Osteoblast (primary cell): ENCODE measurements at regions not wholly inside any gene's neighbourhood (a gene's known extent, or its start where the extent isn't known, plus 50 kb on each side); places are given as distances from the start of the nearest gene placed in this dataset.
"Not testable (repeated sequence)": the region's sequence is repeated elsewhere in the genome, so short reads cannot be mapped to it uniquely, and the experiment has no call there.

Source experiments
- DNase-seq: peaks from one replicate; pipeline ENCODE4 v3.0.0; 2011; ENCODE audit warnings: low spot score, mixed read lengths; ENCODE audit not compliant: insufficient read length; ENCODE audit errors: missing footprints
- H2AFZ ChIP-seq: 2 replicates; pipeline ENCODE4 v1.6.0; 2011; ENCODE audit warnings: mild to moderate bottlenecking, low read length
- H3K27ac ChIP-seq: 2 replicates; pipeline ENCODE4 v1.5.1; 2011; ENCODE audit warnings: mild to moderate bottlenecking, low read depth, low read length, moderate library complexity
- H3K27me3 ChIP-seq: 2 replicates; pipeline ENCODE4 v1.6.0; 2012; ENCODE audit warnings: mild to moderate bottlenecking, control low read depth, inconsistent platforms, low read length, moderate library complexity; ENCODE audit not compliant: insufficient read depth
- H3K36me3 ChIP-seq: 2 replicates; pipeline ENCODE4 v1.5.1; 2011; ENCODE audit warnings: mild to moderate bottlenecking, low read length, control low read depth, moderate library complexity; ENCODE audit not compliant: insufficient read depth
- H3K4me1 ChIP-seq: 2 replicates; pipeline ENCODE4 v1.5.1; 2011; ENCODE audit warnings: mild to moderate bottlenecking, low read length, control low read depth, moderate library complexity; ENCODE audit not compliant: insufficient read depth
- H3K4me2 ChIP-seq: 2 replicates; pipeline ENCODE4 v1.6.0; 2011; ENCODE audit warnings: mild to moderate bottlenecking, low read length; ENCODE audit not compliant: insufficient read depth
- H3K4me3 ChIP-seq: fragments of 200-600 bp; sonication (generic); 3 replicates; pipeline ENCODE4 v1.5.1; 2012; ENCODE audit warnings: mild to moderate bottlenecking, low read length, inconsistent platforms; ENCODE audit not compliant: insufficient read depth
- H3K79me2 ChIP-seq: 2 replicates; pipeline ENCODE4 v1.6.0; 2012; ENCODE audit warnings: mild to moderate bottlenecking, low read length, control low read depth, inconsistent platforms; ENCODE audit not compliant: insufficient read depth
- H3K9me3 ChIP-seq: 2 replicates; pipeline ENCODE4 v1.5.1; 2011; ENCODE audit warnings: low read depth, low read length, control low read depth
- H4K20me1 ChIP-seq: 2 replicates; pipeline ENCODE4 v1.6.0; 2012; ENCODE audit warnings: mild to moderate bottlenecking, low read length, control low read depth; ENCODE audit not compliant: insufficient read depth
- TF ChIP-seq, protein P1 (sequence below): IDR thresholded peaks from 2 replicates; pipeline ENCODE4 v1.5.1; 2011; ENCODE audit warnings: mild to moderate bottlenecking, low read depth, low read length, moderate library complexity; ENCODE audit errors: extremely low read depth

DNA sequence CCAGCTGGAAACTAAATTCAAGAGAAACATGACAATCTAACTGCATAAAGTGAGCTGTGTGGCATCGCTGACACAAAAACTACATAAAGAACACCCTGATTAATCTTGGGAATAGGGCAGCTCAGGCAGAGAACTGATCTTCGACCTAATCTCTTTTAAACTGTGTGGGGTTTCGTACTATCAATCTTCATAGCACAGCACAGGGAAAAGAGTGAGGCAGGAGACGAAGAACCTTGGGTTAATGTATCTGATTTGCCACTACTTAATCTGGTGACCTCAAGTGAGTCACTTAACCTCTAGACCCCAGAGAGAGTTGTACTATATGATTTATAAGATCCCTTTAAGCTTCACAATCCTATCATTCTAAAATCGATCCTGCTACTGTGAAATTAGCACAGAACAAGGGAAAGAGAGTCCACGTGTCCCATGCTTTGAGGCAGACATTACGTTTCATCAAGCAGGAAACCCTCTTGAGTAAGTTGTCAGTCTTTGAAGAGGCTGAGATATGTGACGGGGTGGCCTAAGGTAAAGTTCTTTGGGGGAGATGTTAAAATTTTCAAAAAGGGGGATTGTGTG lies 519.7 kb downstream of the SOCS6 start:
- Histone ChIP-seq H3K4me2 (no peak overlapping the region), H3K4me1 (no peaks in the 10 kb centered on the region), H3K27ac (no peak overlapping the region), H3K27me3 (no peaks in the 10 kb centered on the region), H3K79me2 (no peaks in the 10 kb centered on the region), H3K36me3 (no peaks in the 10 kb centered on the region), H4K20me1 (no peaks in the 10 kb centered on the region), H3K9me3 (peaks cover 6% of the 10 kb centered on the region), H3K4me3 (no peak overlapping the region), H2AFZ (no peak overlapping the region)
- TF ChIP-seq, protein P1, sequence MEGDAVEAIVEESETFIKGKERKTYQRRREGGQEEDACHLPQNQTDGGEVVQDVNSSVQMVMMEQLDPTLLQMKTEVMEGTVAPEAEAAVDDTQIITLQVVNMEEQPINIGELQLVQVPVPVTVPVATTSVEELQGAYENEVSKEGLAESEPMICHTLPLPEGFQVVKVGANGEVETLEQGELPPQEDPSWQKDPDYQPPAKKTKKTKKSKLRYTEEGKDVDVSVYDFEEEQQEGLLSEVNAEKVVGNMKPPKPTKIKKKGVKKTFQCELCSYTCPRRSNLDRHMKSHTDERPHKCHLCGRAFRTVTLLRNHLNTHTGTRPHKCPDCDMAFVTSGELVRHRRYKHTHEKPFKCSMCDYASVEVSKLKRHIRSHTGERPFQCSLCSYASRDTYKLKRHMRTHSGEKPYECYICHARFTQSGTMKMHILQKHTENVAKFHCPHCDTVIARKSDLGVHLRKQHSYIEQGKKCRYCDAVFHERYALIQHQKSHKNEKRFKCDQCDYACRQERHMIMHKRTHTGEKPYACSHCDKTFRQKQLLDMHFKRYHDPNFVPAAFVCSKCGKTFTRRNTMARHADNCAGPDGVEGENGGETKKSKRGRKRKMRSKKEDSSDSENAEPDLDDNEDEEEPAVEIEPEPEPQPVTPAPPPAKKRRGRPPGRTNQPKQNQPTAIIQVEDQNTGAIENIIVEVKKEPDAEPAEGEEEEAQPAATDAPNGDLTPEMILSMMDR = no peak
- no peak for DNase-seq

GRCh38 chr18:70781860-70782453 lies 493.1 kb downstream of the SOCS6 start:
- Histone ChIP-seq H3K9me3 (no peaks in the 10 kb centered on the region), H2AFZ (no peak overlapping the region), H3K4me2 (no peak overlapping the region), H3K4me3 (no peak overlapping the region), H3K27ac (no peak overlapping the region), H4K20me1 (no peaks in the 10 kb centered on the region), H3K36me3 (no peaks in the 10 kb centered on the region), H3K4me1 (no peaks in the 10 kb centered on the region), H3K27me3 (no peaks in the 10 kb centered on the region), H3K79me2 (no peaks in the 10 kb centered on the region)
- DNase-seq = no peak
- TF ChIP-seq, protein P1 = peak; percentile 31

GRCh38 chr18:70766254-70766653 lies 477.4 kb downstream of the SOCS6 start:
- not testable (repeated sequence) for H3K9me3 ChIP-seq, H2AFZ ChIP-seq, DNase-seq, H3K4me1 ChIP-seq, H3K27me3 ChIP-seq, H3K4me3 ChIP-seq, H3K36me3 ChIP-seq, H3K27ac ChIP-seq, H3K4me2 ChIP-seq, H4K20me1 ChIP-seq, H3K79me2 ChIP-seq

GRCh38 chr18:70762812-70763211 lies 474.0 kb downstream of the SOCS6 start:
- no peak overlapping the region for H3K4me3 ChIP-seq
- no peaks in the 10 kb centered on the region for H3K36me3 ChIP-seq
- peaks cover 3% of the 10 kb centered on the region for H3K9me3 ChIP-seq
- DNase-seq = no peak
- H3K27me3 ChIP-seq = no peaks in the 10 kb centered on the region
- H3K27ac ChIP-seq = no peak overlapping the region
- no peak overlapping the region for H2AFZ ChIP-seq
- TF ChIP-seq, protein P1 = no peak
- no peak overlapping the region for H3K4me2 ChIP-seq
- H4K20me1 ChIP-seq = no peaks in the 10 kb centered on the region
- H3K4me1 ChIP-seq = no peaks in the 10 kb centered on the region
- H3K79me2 ChIP-seq = no peaks in the 10 kb centered on the region
